ENCODE measurements at regions not wholly inside any gene's neighbourhood (a gene's known extent, or its start where the extent isn't known, plus 50 kb on each side); places are given as distances from the start of the nearest gene placed in this dataset.

- Histone ChIP-seq H3K27me3 (replicated peaks in 2 of 5; ENCODE audit: control insufficient read depth in 4 of 5, insufficient read depth in 5 of 5, low read length in 4 of 5) (no peaks in the 10 kb centered on the region), H3K4me1 (ENCODE audit: control extremely low read depth in 1 of 4, control insufficient read depth in 4 of 4, insufficient read depth in 4 of 4, low read length in 3 of 4) (peaks cover 0 to 2% (median 0%) of the 10 kb centered on the region in 4 experiments), H3K36me3 (ENCODE audit: control insufficient read depth in 4 of 4, insufficient read depth in 4 of 4, low read length in 3 of 4) (no peaks in the 10 kb centered on the region), H3K4me3 (ENCODE audit: control insufficient read depth in 1 of 7, extremely low read depth in 1 of 7, insufficient read depth in 4 of 7, low read depth in 2 of 7, low read length in 6 of 7) (no peak overlapping the region), H3K9me3 (ENCODE audit: control extremely low read depth in 1 of 5, control insufficient read depth in 4 of 5, insufficient read depth in 2 of 5, low read depth in 1 of 5, low read length in 4 of 5) (peaks cover 0 to 3% (median 0%) of the 10 kb centered on the region in 5 experiments), H3K27ac (ENCODE audit: insufficient read depth in 1 of 2, low read depth in 1 of 2, low read length in 2 of 2, poor library complexity in 1 of 2, severe bottlenecking in 2 of 2) (no peak overlapping the region)
- DNase-seq = no peak
- CTCF ChIA-PET = interaction anchor here (0.8 kb wide), 1 partner anchor 15 kb away, joined by 3 read pairs; no protein-coding TSS in a partner anchor
- POLR2A ChIA-PET = no interaction called here
- 95% methylated on average over 5 of the region's 5 CpGs for WGBS (ENCODE audit: insufficient coverage)
Observed at GRCh38 chr19:28288572-28289264, 924.2 kb downstream of the UQCRFS1 start.

- POLR2A ChIA-PET = no interaction called here
- CTCF ChIA-PET = no interaction called here
- peaks cover 0 to 3% (median 0%) of the 10 kb centered on the region in 5 experiments for H3K9me3 ChIP-seq (ENCODE audit: control extremely low read depth in 1 of 5, control insufficient read depth in 4 of 5, insufficient read depth in 2 of 5, low read depth in 1 of 5, low read length in 4 of 5)
- no peaks in the 10 kb centered on the region for H3K36me3 ChIP-seq (ENCODE audit: control insufficient read depth in 4 of 4, insufficient read depth in 4 of 4, low read length in 3 of 4)
- no peak for DNase-seq
- H3K27ac ChIP-seq (ENCODE audit: insufficient read depth in 1 of 2, low read depth in 1 of 2, low read length in 2 of 2, poor library complexity in 1 of 2, severe bottlenecking in 2 of 2) = no peak overlapping the region
- H3K4me1 ChIP-seq (ENCODE audit: control extremely low read depth in 1 of 4, control insufficient read depth in 4 of 4, insufficient read depth in 4 of 4, low read length in 3 of 4) = no peaks in the 10 kb centered on the region
- no peak overlapping the region for H3K4me3 ChIP-seq (ENCODE audit: control insufficient read depth in 1 of 7, extremely low read depth in 1 of 7, insufficient read depth in 4 of 7, low read depth in 2 of 7, low read length in 6 of 7)
- no CpG with 5 or more reads among the region's 2 CpGs for WGBS (ENCODE audit: insufficient coverage)
- H3K27me3 ChIP-seq (replicated peaks in 2 of 5; ENCODE audit: control insufficient read depth in 4 of 5, insufficient read depth in 5 of 5, low read length in 4 of 5) = no peaks in the 10 kb centered on the region
Observed at GRCh38 chr19:28285917-28286316, 927.0 kb downstream of the UQCRFS1 start.

GRCh38 chr19:28285078-28285477 is 927.9 kb downstream of the UQCRFS1 start:
- no peaks in the 10 kb centered on the region for H3K27me3 ChIP-seq (replicated peaks in 2 of 5; ENCODE audit: control insufficient read depth in 4 of 5, insufficient read depth in 5 of 5, low read length in 4 of 5)
- H3K36me3 ChIP-seq (ENCODE audit: control insufficient read depth in 4 of 4, insufficient read depth in 4 of 4, low read length in 3 of 4) = no peaks in the 10 kb centered on the region
- ChIA-PET POLR2A (no interaction called here), CTCF (no interaction called here)
- DNase-seq = no peak
- H3K27ac ChIP-seq (ENCODE audit: insufficient read depth in 1 of 2, low read depth in 1 of 2, low read length in 2 of 2, poor library complexity in 1 of 2, severe bottlenecking in 2 of 2) = no peak overlapping the region
- peaks cover 0 to 3% (median 0%) of the 10 kb centered on the region in 5 experiments for H3K9me3 ChIP-seq (ENCODE audit: control extremely low read depth in 1 of 5, control insufficient read depth in 4 of 5, insufficient read depth in 2 of 5, low read depth in 1 of 5, low read length in 4 of 5)
- H3K4me3 ChIP-seq (ENCODE audit: control insufficient read depth in 1 of 7, extremely low read depth in 1 of 7, insufficient read depth in 4 of 7, low read depth in 2 of 7, low read length in 6 of 7) = no peak overlapping the region
- H3K4me1 ChIP-seq (ENCODE audit: control extremely low read depth in 1 of 4, control insufficient read depth in 4 of 4, insufficient read depth in 4 of 4, low read length in 3 of 4) = no peaks in the 10 kb centered on the region

GRCh38 chr19:28284389-28284788 is 928.6 kb downstream of the UQCRFS1 start:
- Histone ChIP-seq H3K9me3 (ENCODE audit: control extremely low read depth in 1 of 5, control insufficient read depth in 4 of 5, insufficient read depth in 2 of 5, low read depth in 1 of 5, low read length in 4 of 5) (peaks cover 0 to 3% (median 0%) of the 10 kb centered on the region in 5 experiments), H3K36me3 (ENCODE audit: control insufficient read depth in 4 of 4, insufficient read depth in 4 of 4, low read length in 3 of 4) (no peaks in the 10 kb centered on the region), H3K27ac (ENCODE audit: insufficient read depth in 1 of 2, low read depth in 1 of 2, low read length in 2 of 2, poor library complexity in 1 of 2, severe bottlenecking in 2 of 2) (no peak overlapping the region), H3K4me3 (ENCODE audit: control insufficient read depth in 1 of 7, extremely low read depth in 1 of 7, insufficient read depth in 4 of 7, low read depth in 2 of 7, low read length in 6 of 7) (no peak overlapping the region), H3K27me3 (replicated peaks in 2 of 5; ENCODE audit: control insufficient read depth in 4 of 5, insufficient read depth in 5 of 5, low read length in 4 of 5) (no peaks in the 10 kb centered on the region), H3K4me1 (ENCODE audit: control extremely low read depth in 1 of 4, control insufficient read depth in 4 of 4, insufficient read depth in 4 of 4, low read length in 3 of 4) (no peaks in the 10 kb centered on the region)
- CTCF ChIA-PET = no interaction called here
- DNase-seq = no peak
- POLR2A ChIA-PET = no interaction called here

GRCh38 chr19:28283592-28283991 is 929.4 kb downstream of the UQCRFS1 start:
- peaks cover 0 to 3% (median 0%) of the 10 kb centered on the region in 5 experiments for H3K9me3 ChIP-seq (ENCODE audit: control extremely low read depth in 1 of 5, control insufficient read depth in 4 of 5, insufficient read depth in 2 of 5, low read depth in 1 of 5, low read length in 4 of 5)
- ChIA-PET POLR2A (no interaction called here), CTCF (no interaction called here)
- 97% methylated on average over 2 of the region's 2 CpGs for WGBS (ENCODE audit: insufficient coverage)
- no peak overlapping the region for H3K4me3 ChIP-seq (ENCODE audit: control insufficient read depth in 1 of 7, extremely low read depth in 1 of 7, insufficient read depth in 4 of 7, low read depth in 2 of 7, low read length in 6 of 7)
- H3K27me3 ChIP-seq (replicated peaks in 2 of 5; ENCODE audit: control insufficient read depth in 4 of 5, insufficient read depth in 5 of 5, low read length in 4 of 5) = no peaks in the 10 kb centered on the region
- H3K36me3 ChIP-seq (ENCODE audit: control insufficient read depth in 4 of 4, insufficient read depth in 4 of 4, low read length in 3 of 4) = no peaks in the 10 kb centered on the region
- no peak overlapping the region for H3K27ac ChIP-seq (ENCODE audit: insufficient read depth in 1 of 2, low read depth in 1 of 2, low read length in 2 of 2, poor library complexity in 1 of 2, severe bottlenecking in 2 of 2)
- DNase-seq = no peak
- H3K4me1 ChIP-seq (ENCODE audit: control extremely low read depth in 1 of 4, control insufficient read depth in 4 of 4, insufficient read depth in 4 of 4, low read length in 3 of 4) = no peaks in the 10 kb centered on the region

GRCh38 chr19:28281676-28282075 is 931.3 kb downstream of the UQCRFS1 start:
- CTCF ChIA-PET = no interaction called here
- no peak overlapping the region for H3K4me3 ChIP-seq (ENCODE audit: control insufficient read depth in 1 of 7, extremely low read depth in 1 of 7, insufficient read depth in 4 of 7, low read depth in 2 of 7, low read length in 6 of 7)

GRCh38 chr19:28264556-28264955 is 948.4 kb downstream of the UQCRFS1 start:
- no peaks in the 10 kb centered on the region for H3K4me1 ChIP-seq (ENCODE audit: control extremely low read depth in 1 of 4, control insufficient read depth in 4 of 4, insufficient read depth in 4 of 4, low read length in 3 of 4)
- H3K27ac ChIP-seq (ENCODE audit: insufficient read depth in 1 of 2, low read depth in 1 of 2, low read length in 2 of 2, poor library complexity in 1 of 2, severe bottlenecking in 2 of 2) = no peak overlapping the region
- no peak overlapping the region for H3K4me3 ChIP-seq (ENCODE audit: control insufficient read depth in 1 of 7, extremely low read depth in 1 of 7, insufficient read depth in 4 of 7, low read depth in 2 of 7, low read length in 6 of 7)
- CTCF ChIA-PET = no interaction called here
- POLR2A ChIA-PET = no interaction called here
- no peak for DNase-seq
- H3K9me3 ChIP-seq (ENCODE audit: control extremely low read depth in 1 of 5, control insufficient read depth in 4 of 5, insufficient read depth in 2 of 5, low read depth in 1 of 5, low read length in 4 of 5) = no peaks in the 10 kb centered on the region
- 72% methylated on average over 2 of the region's 3 CpGs for WGBS (ENCODE audit: insufficient coverage)
- no peaks in the 10 kb centered on the region for H3K27me3 ChIP-seq (replicated peaks in 2 of 5; ENCODE audit: control insufficient read depth in 4 of 5, insufficient read depth in 5 of 5, low read length in 4 of 5)
- H3K36me3 ChIP-seq (ENCODE audit: control insufficient read depth in 4 of 4, insufficient read depth in 4 of 4, low read length in 3 of 4) = no peaks in the 10 kb centered on the region

More at GRCh38 chr19:28281676-28282075, 931.3 kb downstream of the UQCRFS1 start:
- Histone ChIP-seq H3K27me3 (replicated peaks in 2 of 5; ENCODE audit: control insufficient read depth in 4 of 5, insufficient read depth in 5 of 5, low read length in 4 of 5) (no peaks in the 10 kb centered on the region), H3K4me1 (ENCODE audit: control extremely low read depth in 1 of 4, control insufficient read depth in 4 of 4, insufficient read depth in 4 of 4, low read length in 3 of 4) (no peaks in the 10 kb centered on the region), H3K36me3 (ENCODE audit: control insufficient read depth in 4 of 4, insufficient read depth in 4 of 4, low read length in 3 of 4) (no peaks in the 10 kb centered on the region), H3K9me3 (ENCODE audit: control extremely low read depth in 1 of 5, control insufficient read depth in 4 of 5, insufficient read depth in 2 of 5, low read depth in 1 of 5, low read length in 4 of 5) (peaks cover 0 to 3% (median 0%) of the 10 kb centered on the region in 5 experiments), H3K27ac (ENCODE audit: insufficient read depth in 1 of 2, low read depth in 1 of 2, low read length in 2 of 2, poor library complexity in 1 of 2, severe bottlenecking in 2 of 2) (no peak overlapping the region)
- no peak for DNase-seq
- POLR2A ChIA-PET = no interaction called here
- WGBS (ENCODE audit: insufficient coverage) = 100% methylated on average over 1 of the region's 1 CpG

Data from common myeloid progenitor, CD34-positive (primary cell).